HepG2 (cell line): ENCODE measurements at regions not wholly inside any gene's neighbourhood (a gene's known extent, or its start where the extent isn't known, plus 50 kb on each side); places are given as distances from the start of the nearest gene placed in this dataset.

Experiments
- ATAC-seq: fragments of 200-7000 bp; cut with Tn5 transposase; 3 replicates; pipeline ENCODE4 v1.9.1; 2020; ENCODE audit warnings: mild to moderate bottlenecking, moderate library complexity
- BruUV-seq: library from RNA; stranded (reverse); fragments of 400-500 nt; replicated peaks from 2 replicates; lab custom pipeline; 2021; lab: Mats Ljungman, UMichigan
- CTCF ChIA-PET: fragments of 300-600 bp; formaldehyde crosslinking; extraction: SDS; loops from one replicate; lab custom pipeline; 2021; ENCODE audit warnings: low total read pairs, inconsistent platforms, low intra/inter-chr PET ratio; lab: Yijun Ruan, JAX
- POLR2A ChIA-PET: fragments of 350-600 bp; sonication (Branson Sonifier 250); formaldehyde crosslinking; loops from one replicate; lab custom pipeline; 2020; ENCODE audit warnings: antibody characterized with exemption, inconsistent platforms; lab: Yijun Ruan, JAX
- DNase-seq: peaks from one replicate; pipeline ENCODE4 v3.0.0-alpha.2; 2015; ENCODE audit warnings: low spot score
- FAIRE-seq: peaks from 3 replicates; lab custom pipeline; 2011; peaks lifted over from hg19 to GRCh38; lab: Jason Lieb, UNC
- H2AFZ ChIP-seq: one replicate; pipeline ENCODE4 v1.6.1; 2011; ENCODE audit warnings: low read length, inconsistent platforms
- H3K27ac ChIP-seq: fragments of 300-600 bp; 3 replicates; pipeline ENCODE4 v1.8.0; 2011; ENCODE audit warnings: mixed run types, mild to moderate bottlenecking, mixed read lengths, low read length, inconsistent platforms; ENCODE audit not compliant: insufficient read depth; ENCODE audit errors: extremely low read length
- H3K27me3 ChIP-seq, 2 experiments: fragments of 200-600 bp in 1 of 2; 2 replicates in 1 of 2; 3 replicates in 1 of 2; pipeline versions ENCODE4 v1.6.0 to v1.8.0; 2011; ENCODE audit warnings: low read length in 2 of 2, mild to moderate bottlenecking in 2 of 2, moderate library complexity in 2 of 2, inconsistent platforms in 1 of 2; ENCODE audit not compliant: insufficient read depth in 2 of 2, control insufficient read depth in 1 of 2
- H3K36me3 ChIP-seq, 2 experiments: fragments of 200-600 bp in 1 of 2; replicated peaks in 1 of 2; 2 replicates in 1 of 2; 3 replicates in 1 of 2; pipeline versions ENCODE4 v1.5.1 to v1.8.0; 2011; ENCODE audit warnings: low read length in 2 of 2, inconsistent platforms in 1 of 2; ENCODE audit not compliant: insufficient read depth in 2 of 2, control insufficient read depth in 1 of 2
- H3K4me1 ChIP-seq: 2 replicates; pipeline ENCODE4 v1.5.1; 2012; ENCODE audit warnings: low read length, inconsistent platforms; ENCODE audit not compliant: insufficient read depth
- H3K4me2 ChIP-seq: 2 replicates; pipeline ENCODE4 v1.6.0; 2011; ENCODE audit warnings: low read depth, low read length, inconsistent platforms
- H3K4me3 ChIP-seq, 3 experiments: fragments of 200-600 bp in 1 of 3; sonication (generic), shearing (Covaris generic) in 1 of 3; replicated peaks in 1 of 3; 2 replicates each; pipeline ENCODE4 v1.5.1; 2011 to 2016; ENCODE audit warnings: low read length in 3 of 3, inconsistent platforms in 2 of 3, low read depth in 2 of 3, mild to moderate bottlenecking in 2 of 3, control low read depth in 1 of 3, mixed read lengths in 1 of 3; ENCODE audit not compliant: insufficient read depth in 1 of 3
- H3K79me2 ChIP-seq: one replicate; pipeline ENCODE4 v1.6.1; 2011; ENCODE audit warnings: low read length, inconsistent platforms; ENCODE audit not compliant: insufficient read depth
- H3K9ac ChIP-seq: 2 replicates; pipeline ENCODE4 v1.6.0; 2011; ENCODE audit warnings: mild to moderate bottlenecking, low read depth, low read length, inconsistent platforms; ENCODE audit not compliant: insufficient read depth
- H3K9me3 ChIP-seq: 2 replicates; pipeline ENCODE4 v1.5.1; 2012; ENCODE audit warnings: mild to moderate bottlenecking, low read length
- H4K20me1 ChIP-seq: 2 replicates; pipeline ENCODE4 v1.6.0; 2011; ENCODE audit warnings: inconsistent platforms, mild to moderate bottlenecking, low read length, moderate library complexity; ENCODE audit not compliant: insufficient read depth
- CBX5 ChIP-seq: sonication (generic); formaldehyde crosslinking; IDR thresholded peaks from 2 replicates; pipeline ENCODE4 v1.4.0; 2020; ENCODE audit warnings: missing genetic modification reagents, borderline replicate concordance
- FOXO1 ChIP-seq: sonication (generic); formaldehyde crosslinking; IDR thresholded peaks from 2 replicates; pipeline ENCODE4 v1.4.0; 2020; ENCODE audit warnings: missing genetic modification reagents
- MAF1 ChIP-seq: sonication (generic); formaldehyde crosslinking; IDR thresholded peaks from 2 replicates; pipeline ENCODE4 v1.5.0; 2020; ENCODE audit warnings: missing genetic modification reagents, borderline replicate concordance
- NRL ChIP-seq: sonication (generic); formaldehyde crosslinking; IDR thresholded peaks from 2 replicates; pipeline ENCODE4 v1.5.0; 2020; ENCODE audit warnings: missing genetic modification reagents, mild to moderate bottlenecking, moderate library complexity, borderline replicate concordance
- PHB2 ChIP-seq: fragments of 450-650 bp; IDR thresholded peaks from 2 replicates; pipeline ENCODE4 v1.6.1; 2018; ENCODE audit not compliant: partially characterized antibody
- ZMYM3 ChIP-seq: sonication (generic); formaldehyde crosslinking; IDR thresholded peaks from 2 replicates; pipeline ENCODE4 v1.5.1; 2020; ENCODE audit warnings: mild to moderate bottlenecking, missing genetic modification reagents
- ZMYM4 ChIP-seq: sonication (generic); formaldehyde crosslinking; IDR thresholded peaks from 2 replicates; pipeline ENCODE4 v1.8.1; 2023; ENCODE audit warnings: mild to moderate bottlenecking, missing genetic modification reagents
- ZNF224 ChIP-seq: sonication (generic); formaldehyde crosslinking; IDR thresholded peaks from 2 replicates; pipeline ENCODE4 v1.5.0; 2020; ENCODE audit warnings: mild to moderate bottlenecking, missing genetic modification reagents
- WGBS: methylation state at CpG from one replicate; pipeline ENCODE4 v1.1.6; 2017; ENCODE audit warnings: low lambda C conversion rate; 5-methylcytosine and 5-hydroxymethylcytosine counted together
- in situ Hi-C: cut with HindIII; loops from 2 replicates; pipeline ENCODE4 v1.10.0; 2017; ENCODE audit warnings: low pct_unique_long_range_greater_than_20kb; ENCODE audit not compliant: extremely low pct_ligation_motif_present
- intact Hi-C: fragments of 100-400 bp; cut with micrococcal nuclease; formaldehyde crosslinking; loops from one replicate; pipeline ENCODE4 v1.10.0; 2022; ENCODE audit not compliant: unreplicated experiment
- TF ChIP-seq, protein P1 (sequence below): sonication (generic); formaldehyde crosslinking; IDR thresholded peaks from 2 replicates; pipeline ENCODE4 v1.4.0; 2020; ENCODE audit warnings: missing genetic modification reagents
- TF ChIP-seq, protein P2 (sequence below): sonication (generic); formaldehyde crosslinking; IDR thresholded peaks from 2 replicates; pipeline ENCODE4 v1.8.1; 2023; ENCODE audit warnings: mild to moderate bottlenecking, missing genetic modification reagents
- TF ChIP-seq, protein P3 (sequence below): sonication (generic); formaldehyde crosslinking; IDR thresholded peaks from 2 replicates; pipeline ENCODE4 v1.4.0; 2020; ENCODE audit warnings: missing genetic modification reagents

DNA sequence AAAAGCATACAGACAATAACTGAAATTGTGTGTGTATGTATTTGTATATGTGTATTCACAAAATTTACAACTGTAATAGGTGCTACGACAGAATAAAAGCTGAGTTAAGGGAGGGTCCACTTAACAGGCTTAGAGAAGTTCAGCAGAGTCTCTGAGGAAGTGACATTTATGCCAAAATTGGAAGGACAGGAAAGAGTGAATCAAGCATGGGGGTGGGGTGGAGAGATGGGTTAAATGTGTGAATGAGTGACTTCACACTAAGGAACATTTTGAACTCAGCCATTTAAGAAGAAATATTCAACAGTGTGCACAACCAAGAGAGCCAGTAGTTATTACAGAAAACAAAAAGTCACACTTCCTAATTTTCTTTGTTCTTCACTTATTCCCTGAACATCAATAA, 53.8 kb upstream of the RGS1 start (continued):
- no peak for TF ChIP-seq ZNF224 (CRISPR knock-in tag)

DNA sequence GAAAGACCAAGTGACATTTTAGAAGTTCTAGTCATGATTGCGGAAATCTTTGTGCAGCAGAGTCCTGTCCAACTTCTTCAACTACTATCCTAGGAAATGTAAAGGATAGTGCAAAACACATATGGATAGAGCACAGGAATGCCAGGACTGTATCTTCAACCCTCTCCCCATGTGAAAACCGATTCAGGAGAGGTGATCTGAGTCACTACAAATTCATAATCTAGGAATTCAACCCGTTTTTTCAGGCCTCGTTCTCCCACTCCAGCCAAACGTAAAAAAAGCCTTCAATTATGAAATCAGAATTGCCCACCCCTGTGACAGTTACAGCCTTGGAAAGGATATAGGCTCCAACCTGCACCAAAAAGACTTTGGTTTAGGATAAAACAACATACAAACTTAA, 52.9 kb upstream of the RGS1 start:
- in situ Hi-C loops = no loop called here
- ChIA-PET CTCF (no interaction called here), POLR2A (no interaction called here)
- Histone ChIP-seq H3K9ac (no peak overlapping the region), H3K9me3 (no peaks in the 10 kb centered on the region), H3K4me3 (no peak overlapping the region), H3K27me3 (no peaks in the 10 kb centered on the region; a peak in 1 of 5 replicates), H3K79me2 (no peaks in the 10 kb centered on the region), H4K20me1 (no peaks in the 10 kb centered on the region), H3K4me2 (no peak overlapping the region), H2AFZ (no peak overlapping the region), H3K36me3 (no peaks in the 10 kb centered on the region), H3K27ac (no peak overlapping the region), H3K4me1 (no peaks in the 10 kb centered on the region)
- TF ChIP-seq NRL (CRISPR knock-in tag) (no peak), FOXO1 (CRISPR knock-in tag) (no peak), MAF1 (CRISPR knock-in tag) (no peak), PHB2 (no peak), CBX5 (CRISPR knock-in tag) (no peak), ZMYM4 (CRISPR knock-in tag) (no peak), ZMYM3 (CRISPR knock-in tag) (no peak)
- TF ChIP-seq, protein P1, sequence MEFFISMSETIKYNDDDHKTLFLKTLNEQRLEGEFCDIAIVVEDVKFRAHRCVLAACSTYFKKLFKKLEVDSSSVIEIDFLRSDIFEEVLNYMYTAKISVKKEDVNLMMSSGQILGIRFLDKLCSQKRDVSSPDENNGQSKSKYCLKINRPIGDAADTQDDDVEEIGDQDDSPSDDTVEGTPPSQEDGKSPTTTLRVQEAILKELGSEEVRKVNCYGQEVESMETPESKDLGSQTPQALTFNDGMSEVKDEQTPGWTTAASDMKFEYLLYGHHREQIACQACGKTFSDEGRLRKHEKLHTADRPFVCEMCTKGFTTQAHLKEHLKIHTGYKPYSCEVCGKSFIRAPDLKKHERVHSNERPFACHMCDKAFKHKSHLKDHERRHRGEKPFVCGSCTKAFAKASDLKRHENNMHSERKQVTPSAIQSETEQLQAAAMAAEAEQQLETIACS (CRISPR knock-in tag) = no peak
- TF ChIP-seq, protein P2, sequence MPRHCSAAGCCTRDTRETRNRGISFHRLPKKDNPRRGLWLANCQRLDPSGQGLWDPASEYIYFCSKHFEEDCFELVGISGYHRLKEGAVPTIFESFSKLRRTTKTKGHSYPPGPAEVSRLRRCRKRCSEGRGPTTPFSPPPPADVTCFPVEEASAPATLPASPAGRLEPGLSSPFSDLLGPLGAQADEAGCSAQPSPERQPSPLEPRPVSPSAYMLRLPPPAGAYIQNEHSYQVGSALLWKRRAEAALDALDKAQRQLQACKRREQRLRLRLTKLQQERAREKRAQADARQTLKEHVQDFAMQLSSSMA = no peak
- TF ChIP-seq, protein P3, sequence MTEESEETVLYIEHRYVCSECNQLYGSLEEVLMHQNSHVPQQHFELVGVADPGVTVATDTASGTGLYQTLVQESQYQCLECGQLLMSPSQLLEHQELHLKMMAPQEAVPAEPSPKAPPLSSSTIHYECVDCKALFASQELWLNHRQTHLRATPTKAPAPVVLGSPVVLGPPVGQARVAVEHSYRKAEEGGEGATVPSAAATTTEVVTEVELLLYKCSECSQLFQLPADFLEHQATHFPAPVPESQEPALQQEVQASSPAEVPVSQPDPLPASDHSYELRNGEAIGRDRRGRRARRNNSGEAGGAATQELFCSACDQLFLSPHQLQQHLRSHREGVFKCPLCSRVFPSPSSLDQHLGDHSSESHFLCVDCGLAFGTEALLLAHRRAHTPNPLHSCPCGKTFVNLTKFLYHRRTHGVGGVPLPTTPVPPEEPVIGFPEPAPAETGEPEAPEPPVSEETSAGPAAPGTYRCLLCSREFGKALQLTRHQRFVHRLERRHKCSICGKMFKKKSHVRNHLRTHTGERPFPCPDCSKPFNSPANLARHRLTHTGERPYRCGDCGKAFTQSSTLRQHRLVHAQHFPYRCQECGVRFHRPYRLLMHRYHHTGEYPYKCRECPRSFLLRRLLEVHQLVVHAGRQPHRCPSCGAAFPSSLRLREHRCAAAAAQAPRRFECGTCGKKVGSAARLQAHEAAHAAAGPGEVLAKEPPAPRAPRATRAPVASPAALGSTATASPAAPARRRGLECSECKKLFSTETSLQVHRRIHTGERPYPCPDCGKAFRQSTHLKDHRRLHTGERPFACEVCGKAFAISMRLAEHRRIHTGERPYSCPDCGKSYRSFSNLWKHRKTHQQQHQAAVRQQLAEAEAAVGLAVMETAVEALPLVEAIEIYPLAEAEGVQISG (CRISPR knock-in tag) = no peak
- intact Hi-C loops = no loop called here
- FAIRE-seq (no peak), ATAC-seq (no peak), DNase-seq (no peak)
- no TSS peak for BruUV-seq
- 26% methylated on average over 5 of the region's 5 CpGs for WGBS
